ENCODE measurements at regions not wholly inside any gene's neighbourhood (a gene's known extent, or its start where the extent isn't known, plus 50 kb on each side); places are given as distances from the start of the nearest gene placed in this dataset.

- no peaks in the 10 kb centered on the region for H3K79me2 ChIP-seq (ENCODE audit: low read length)
Measured at GRCh38 chr6:9398767-9399373, 963.5 kb upstream of the SLC35B3 start.

GRCh38 chr6:9398071-9398766 is 962.9 kb upstream of the SLC35B3 start:
- no peaks in the 10 kb centered on the region for H3K9me3 ChIP-seq (ENCODE audit: low read length)
- H3K36me3 ChIP-seq (ENCODE audit: low read depth, low read length): no peaks in the 10 kb centered on the region
- intact Hi-C loops (cut with micrococcal nuclease): no loop called here
- peaks cover 48% of the 10 kb centered on the region for H3K4me1 ChIP-seq (ENCODE audit: insufficient read depth, low read length)
- TF ChIP-seq EZH2 (IDR thresholded peaks at IDR 0.05; ENCODE audit: low read length, unreplicated experiment) (no peak), EZH2phosphoT487 (IDR thresholded peaks at IDR 0.05; ENCODE audit: borderline replicate concordance, low read length) (no peak)
- TF ChIP-seq, protein P1, sequence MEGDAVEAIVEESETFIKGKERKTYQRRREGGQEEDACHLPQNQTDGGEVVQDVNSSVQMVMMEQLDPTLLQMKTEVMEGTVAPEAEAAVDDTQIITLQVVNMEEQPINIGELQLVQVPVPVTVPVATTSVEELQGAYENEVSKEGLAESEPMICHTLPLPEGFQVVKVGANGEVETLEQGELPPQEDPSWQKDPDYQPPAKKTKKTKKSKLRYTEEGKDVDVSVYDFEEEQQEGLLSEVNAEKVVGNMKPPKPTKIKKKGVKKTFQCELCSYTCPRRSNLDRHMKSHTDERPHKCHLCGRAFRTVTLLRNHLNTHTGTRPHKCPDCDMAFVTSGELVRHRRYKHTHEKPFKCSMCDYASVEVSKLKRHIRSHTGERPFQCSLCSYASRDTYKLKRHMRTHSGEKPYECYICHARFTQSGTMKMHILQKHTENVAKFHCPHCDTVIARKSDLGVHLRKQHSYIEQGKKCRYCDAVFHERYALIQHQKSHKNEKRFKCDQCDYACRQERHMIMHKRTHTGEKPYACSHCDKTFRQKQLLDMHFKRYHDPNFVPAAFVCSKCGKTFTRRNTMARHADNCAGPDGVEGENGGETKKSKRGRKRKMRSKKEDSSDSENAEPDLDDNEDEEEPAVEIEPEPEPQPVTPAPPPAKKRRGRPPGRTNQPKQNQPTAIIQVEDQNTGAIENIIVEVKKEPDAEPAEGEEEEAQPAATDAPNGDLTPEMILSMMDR (conservative IDR thresholded peaks at IDR 0.05; ENCODE audit: low read depth, low read length): no peak
- H4K20me1 ChIP-seq (ENCODE audit: low read length): no peaks in the 10 kb centered on the region
- H3F3A ChIP-seq (ENCODE audit: low read length, unreplicated experiment): peaks cover 3% of the 10 kb centered on the region
- ChIA-PET CTCF (no interaction called here), POLR2A (ENCODE audit: unreplicated experiment) (no interaction called here)
- no peak overlapping the region for H3K27ac ChIP-seq (ENCODE audit: low read length)
- H3K9ac ChIP-seq (ENCODE audit: low read length): no peak overlapping the region
- no TSS peak for BruUV-seq (replicated peaks)
- H3K9me2 ChIP-seq (replicated peaks; ENCODE audit: low read length): no peaks in the 10 kb centered on the region
- DNase-seq (peak; percentile 87), ATAC-seq (peak; percentile 85)
- H3K79me2 ChIP-seq (ENCODE audit: low read length): no peaks in the 10 kb centered on the region
- H3K4me2 ChIP-seq (ENCODE audit: low read length): peak overlapping the region; percentile 20
- no peak overlapping the region for H2AFZ ChIP-seq (ENCODE audit: low read length)
- no peaks in the 10 kb centered on the region for H3K27me3 ChIP-seq (ENCODE audit: low read length)
- no peak overlapping the region for H3K4me3 ChIP-seq (ENCODE audit: low read length)

More at GRCh38 chr6:9398767-9399373, 963.5 kb upstream of the SLC35B3 start:
- H2AFZ ChIP-seq (ENCODE audit: low read length): no peak overlapping the region
- DNase-seq: no peak
- no peaks in the 10 kb centered on the region for H3K36me3 ChIP-seq (ENCODE audit: low read depth, low read length)
- intact Hi-C loops (cut with micrococcal nuclease): no loop called here
- H3K27ac ChIP-seq (ENCODE audit: low read length): peak overlapping the region; percentile 92; the same call in 1 of the 2 replicates
- H3K9me2 ChIP-seq (replicated peaks; ENCODE audit: low read length): no peaks in the 10 kb centered on the region
- ATAC-seq: no peak
- no peaks in the 10 kb centered on the region for H3K27me3 ChIP-seq (ENCODE audit: low read length)
- H3F3A ChIP-seq (ENCODE audit: low read length, unreplicated experiment): peaks cover 3% of the 10 kb centered on the region
- POLR2A ChIA-PET (ENCODE audit: unreplicated experiment): no interaction called here
- H3K9me3 ChIP-seq (ENCODE audit: low read length): no peaks in the 10 kb centered on the region
- H3K4me1 ChIP-seq (ENCODE audit: insufficient read depth, low read length): peaks cover 55% of the 10 kb centered on the region
- no peak overlapping the region for H3K9ac ChIP-seq (ENCODE audit: low read length)
- no TSS peak for BruUV-seq (replicated peaks)
- H4K20me1 ChIP-seq (ENCODE audit: low read length): no peaks in the 10 kb centered on the region
- TF ChIP-seq, protein P1 (conservative IDR thresholded peaks at IDR 0.05; ENCODE audit: low read depth, low read length): no peak
- no peak for TF ChIP-seq EZH2 (IDR thresholded peaks at IDR 0.05; ENCODE audit: low read length, unreplicated experiment)
- TF ChIP-seq EZH2phosphoT487 (IDR thresholded peaks at IDR 0.05; ENCODE audit: borderline replicate concordance, low read length): no peak
- no peak overlapping the region for H3K4me2 ChIP-seq (ENCODE audit: low read length)
- CTCF ChIA-PET: no interaction called here
- no peak overlapping the region for H3K4me3 ChIP-seq (ENCODE audit: low read length)

DNA sequence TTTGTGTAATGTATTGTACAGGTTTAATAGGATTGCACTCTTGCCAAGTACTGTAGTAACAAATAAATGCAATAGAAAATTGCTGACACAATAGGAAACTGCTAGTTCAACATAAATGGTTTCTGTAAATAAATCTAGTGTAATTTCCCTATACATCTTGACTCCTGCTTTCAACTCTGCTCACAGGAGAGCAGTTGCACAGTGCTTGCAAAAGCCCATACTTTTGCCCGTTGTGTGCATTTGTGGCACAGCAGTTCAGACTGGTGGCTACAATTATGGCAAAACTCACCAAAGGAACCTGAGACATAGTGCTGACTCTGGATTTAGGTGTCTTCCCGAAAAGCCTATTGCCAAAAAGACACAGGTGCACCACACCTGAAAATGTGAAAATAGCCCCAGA is 953.3 kb upstream of the SLC35B3 start:
- CTCF ChIA-PET: no interaction called here
- no peak overlapping the region for H2AFZ ChIP-seq (ENCODE audit: low read length)

More for the DNA sequence above, 953.3 kb upstream of the SLC35B3 start:
- ATAC-seq (no peak), DNase-seq (no peak)
- BruUV-seq (replicated peaks): no TSS peak
- no peaks in the 10 kb centered on the region for H3K27me3 ChIP-seq (ENCODE audit: low read length)
- H3K36me3 ChIP-seq (ENCODE audit: low read depth, low read length): no peaks in the 10 kb centered on the region
- H3K79me2 ChIP-seq (ENCODE audit: low read length): no peaks in the 10 kb centered on the region
- no peak overlapping the region for H3K4me3 ChIP-seq (ENCODE audit: low read length)
- no peak overlapping the region for H3K4me2 ChIP-seq (ENCODE audit: low read length)
- H3K9me2 ChIP-seq (replicated peaks; ENCODE audit: low read length): no peaks in the 10 kb centered on the region
- H3K9me3 ChIP-seq (ENCODE audit: low read length): no peaks in the 10 kb centered on the region
- H3K4me1 ChIP-seq (ENCODE audit: insufficient read depth, low read length): no peaks in the 10 kb centered on the region
- TF ChIP-seq EZH2 (IDR thresholded peaks at IDR 0.05; ENCODE audit: low read length, unreplicated experiment) (no peak), EZH2phosphoT487 (IDR thresholded peaks at IDR 0.05; ENCODE audit: borderline replicate concordance, low read length) (no peak)
- TF ChIP-seq, protein P1 (conservative IDR thresholded peaks at IDR 0.05; ENCODE audit: low read depth, low read length): no peak
- no peaks in the 10 kb centered on the region for H4K20me1 ChIP-seq (ENCODE audit: low read length)
- no peaks in the 10 kb centered on the region for H3F3A ChIP-seq (ENCODE audit: low read length, unreplicated experiment)
- no peak overlapping the region for H3K9ac ChIP-seq (ENCODE audit: low read length)
- no peak overlapping the region for H3K27ac ChIP-seq (ENCODE audit: low read length)
- POLR2A ChIA-PET (ENCODE audit: unreplicated experiment): no interaction called here
- intact Hi-C loops (cut with micrococcal nuclease): no loop called here

Measured in PC-3 (cell line).